Caco-2 (cell line): ENCODE measurements at regions not wholly inside any gene's neighbourhood (a gene's known extent, or its start where the extent isn't known, plus 50 kb on each side); places are given as distances from the start of the nearest gene placed in this dataset.

Source experiments
- BruUV-seq: library from RNA; stranded (reverse); fragments of 400-500 nt; replicated peaks from 2 replicates; lab custom pipeline; 2021; lab: Mats Ljungman, UMichigan
- CTCF ChIA-PET: fragments of 300-600 bp; sonication (Branson Sonifier 250); formaldehyde crosslinking; loops from one replicate; lab custom pipeline; 2022; ENCODE audit warnings: antibody characterized with exemption; lab: Charles Lee
- POLR2A ChIA-PET: fragments of 300-600 bp; sonication (Branson Sonifier 250); formaldehyde crosslinking; loops from one replicate; lab custom pipeline; 2022; ENCODE audit warnings: antibody characterized with exemption; lab: Charles Lee
- DNase-seq, 2 experiments: peaks; one replicate each; pipeline versions ENCODE4 v3.0.0 to v3.0.0-alpha.2; 2020 to 2022
- H3K27me3 ChIP-seq: replicated peaks from 2 replicates; pipeline ENCODE4 v1.6.0; 2011; ENCODE audit warnings: low read length; ENCODE audit not compliant: control insufficient read depth, insufficient read depth
- H3K36me3 ChIP-seq: 2 replicates; pipeline ENCODE4 v1.5.1; 2011; ENCODE audit warnings: low read length; ENCODE audit not compliant: control insufficient read depth, insufficient read depth
- H3K4me1 ChIP-seq: fragments of 250-450 bp; sonication (Bioruptor Pico); 2 replicates; pipeline ENCODE4 v1.5.1; 2020; ENCODE audit warnings: mild to moderate bottlenecking
- H3K4me3 ChIP-seq: 2 replicates; pipeline ENCODE4 v1.5.1; 2011; ENCODE audit warnings: low read depth, mild to moderate bottlenecking, control low read depth, low read length
- H3K9me3 ChIP-seq: fragments of 250-450 bp; sonication (Bioruptor Pico); 2 replicates; pipeline ENCODE4 v1.5.1; 2020; ENCODE audit warnings: mild to moderate bottlenecking, moderate library complexity
- H3K27ac Mint-ChIP-seq: one replicate; pipeline ENCODE4 v1.8.0; 2022; ENCODE audit warnings: mixed read lengths; ENCODE audit not compliant: unreplicated experiment
- H3K27me3 Mint-ChIP-seq: one replicate; pipeline ENCODE4 v1.8.0; 2022; ENCODE audit warnings: mixed read lengths; ENCODE audit not compliant: insufficient read depth, unreplicated experiment
- H3K36me3 Mint-ChIP-seq: one replicate; pipeline ENCODE4 v1.8.0; 2022; ENCODE audit warnings: mild to moderate bottlenecking, mixed read lengths; ENCODE audit not compliant: insufficient read depth, unreplicated experiment
- H3K4me1 Mint-ChIP-seq: one replicate; pipeline ENCODE4 v1.8.0; 2022; ENCODE audit warnings: low read depth, mixed read lengths; ENCODE audit not compliant: unreplicated experiment
- H3K4me3 Mint-ChIP-seq: one replicate; pipeline ENCODE4 v1.8.0; 2022; ENCODE audit warnings: mild to moderate bottlenecking, moderate library complexity, mixed read lengths; ENCODE audit not compliant: unreplicated experiment
- H3K9me3 Mint-ChIP-seq: one replicate; pipeline ENCODE4 v1.8.0; 2022; ENCODE audit warnings: mixed read lengths; ENCODE audit not compliant: unreplicated experiment
- intact Hi-C: fragments of 100-400 bp; cut with micrococcal nuclease; formaldehyde crosslinking; loops from one replicate; pipeline ENCODE4 v1.10.0; 2022; ENCODE audit not compliant: unreplicated experiment
- TF ChIP-seq, protein P1 (sequence below), 2 experiments: fragments of 200-600 bp in 1 of 2; IDR thresholded peaks; 1 replicate in 1 of 2; 2 replicates in 1 of 2; pipeline versions ENCODE4 v1.5.1 to v1.8.0; 2011 to 2022; ENCODE audit warnings: antibody characterized with exemption in 1 of 2, control low read depth in 1 of 2, inconsistent platforms in 1 of 2, low read depth in 1 of 2, low read length in 1 of 2, mild to moderate bottlenecking in 1 of 2, moderate library complexity in 1 of 2; ENCODE audit not compliant: insufficient read depth in 1 of 2, severe bottlenecking in 1 of 2, unreplicated experiment in 1 of 2

DNA sequence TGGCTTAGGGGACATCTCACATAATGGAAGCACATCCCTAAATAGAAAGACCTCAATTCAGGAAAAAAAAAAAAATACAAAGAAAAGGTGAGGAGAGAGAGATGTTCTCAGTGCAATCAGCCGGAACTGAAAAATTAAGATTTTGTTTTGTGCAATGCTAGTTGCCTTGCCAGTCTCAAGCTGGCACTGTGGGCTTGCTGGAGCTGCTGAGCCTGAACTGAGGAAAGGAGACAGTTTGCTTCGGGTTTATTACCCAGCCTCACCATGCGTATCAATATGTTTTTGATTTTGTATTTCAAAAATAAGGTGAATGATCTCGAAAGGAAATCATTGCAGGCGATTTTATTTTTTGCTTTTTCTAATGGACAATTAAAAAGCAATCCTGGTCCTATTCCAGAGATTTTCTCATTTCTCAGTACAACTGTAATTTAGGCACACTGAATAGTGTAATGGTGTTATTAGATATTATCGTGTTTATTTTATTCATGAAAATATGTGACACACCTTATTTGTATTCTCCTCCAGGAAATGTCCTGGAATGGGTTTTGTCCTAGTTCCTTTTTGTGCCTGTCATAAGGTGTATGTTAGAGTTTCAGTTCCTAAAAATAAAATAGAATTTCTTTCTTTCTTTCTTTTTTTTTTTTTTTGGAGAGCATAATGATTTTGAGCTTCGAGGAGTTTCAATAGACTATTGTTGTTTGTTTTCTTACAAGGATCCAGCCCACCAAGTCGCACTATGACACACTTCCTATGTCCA, 72.8 kb upstream of the ZEB2 start:
- ChIA-PET POLR2A (no interaction called here), CTCF (no interaction called here)
- no peak overlapping the region for H3K27ac Mint-ChIP-seq
- peaks cover 12% of the 10 kb centered on the region for H3K9me3 Mint-ChIP-seq
- Histone ChIP-seq H3K4me3 (no peak overlapping the region), H3K36me3 (no peaks in the 10 kb centered on the region), H3K9me3 (no peaks in the 10 kb centered on the region), H3K27me3 (no peaks in the 10 kb centered on the region), H3K4me1 (no peaks in the 10 kb centered on the region; the same call in 1 of the 2 replicates)
- BruUV-seq: no TSS peak
- peaks cover 4% of the 10 kb centered on the region for H3K27me3 Mint-ChIP-seq
- no peaks in the 10 kb centered on the region for H3K36me3 Mint-ChIP-seq
- DNase-seq: no peak
- no peak overlapping the region for H3K4me3 Mint-ChIP-seq
- H3K4me1 Mint-ChIP-seq: no peaks in the 10 kb centered on the region
- intact Hi-C loops: no loop called here
- TF ChIP-seq, protein P1, sequence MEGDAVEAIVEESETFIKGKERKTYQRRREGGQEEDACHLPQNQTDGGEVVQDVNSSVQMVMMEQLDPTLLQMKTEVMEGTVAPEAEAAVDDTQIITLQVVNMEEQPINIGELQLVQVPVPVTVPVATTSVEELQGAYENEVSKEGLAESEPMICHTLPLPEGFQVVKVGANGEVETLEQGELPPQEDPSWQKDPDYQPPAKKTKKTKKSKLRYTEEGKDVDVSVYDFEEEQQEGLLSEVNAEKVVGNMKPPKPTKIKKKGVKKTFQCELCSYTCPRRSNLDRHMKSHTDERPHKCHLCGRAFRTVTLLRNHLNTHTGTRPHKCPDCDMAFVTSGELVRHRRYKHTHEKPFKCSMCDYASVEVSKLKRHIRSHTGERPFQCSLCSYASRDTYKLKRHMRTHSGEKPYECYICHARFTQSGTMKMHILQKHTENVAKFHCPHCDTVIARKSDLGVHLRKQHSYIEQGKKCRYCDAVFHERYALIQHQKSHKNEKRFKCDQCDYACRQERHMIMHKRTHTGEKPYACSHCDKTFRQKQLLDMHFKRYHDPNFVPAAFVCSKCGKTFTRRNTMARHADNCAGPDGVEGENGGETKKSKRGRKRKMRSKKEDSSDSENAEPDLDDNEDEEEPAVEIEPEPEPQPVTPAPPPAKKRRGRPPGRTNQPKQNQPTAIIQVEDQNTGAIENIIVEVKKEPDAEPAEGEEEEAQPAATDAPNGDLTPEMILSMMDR (IDR thresholded peaks at IDR 0.05; ENCODE audit: insufficient read depth in 1 of 2, low read depth in 1 of 2, low read length in 1 of 2, severe bottlenecking in 1 of 2, unreplicated experiment in 1 of 2): no peak

DNA sequence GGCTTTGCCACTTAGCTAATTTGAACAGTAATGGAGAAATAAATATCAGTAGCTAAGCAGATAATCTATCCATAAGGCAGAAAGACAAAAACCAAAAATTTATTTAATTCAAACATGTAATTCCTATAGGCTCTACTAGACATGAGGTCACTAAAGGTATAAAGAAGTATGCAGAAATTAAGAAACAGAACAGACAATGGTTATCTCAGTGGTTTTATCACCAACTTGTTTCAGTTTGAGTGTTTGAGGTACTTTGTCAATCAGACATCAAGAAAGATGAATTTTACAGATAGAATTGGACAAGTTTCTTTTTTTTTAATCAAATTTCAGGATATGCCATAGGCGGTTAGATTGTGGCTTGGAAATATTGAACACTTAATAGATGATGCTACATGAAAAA, 67.4 kb upstream of the ZEB2 start:
- Mint-ChIP-seq H3K4me1 (no peaks in the 10 kb centered on the region), H3K27ac (no peak overlapping the region), H3K4me3 (no peak overlapping the region), H3K27me3 (peaks cover 2% of the 10 kb centered on the region), H3K36me3 (no peaks in the 10 kb centered on the region), H3K9me3 (peaks cover 9% of the 10 kb centered on the region)
- Histone ChIP-seq H3K4me1 (no peaks in the 10 kb centered on the region), H3K36me3 (no peaks in the 10 kb centered on the region), H3K27me3 (no peaks in the 10 kb centered on the region), H3K9me3 (no peaks in the 10 kb centered on the region), H3K4me3 (no peak overlapping the region)
- no TSS peak for BruUV-seq
- TF ChIP-seq, protein P1 (IDR thresholded peaks at IDR 0.05; ENCODE audit: insufficient read depth in 1 of 2, low read depth in 1 of 2, low read length in 1 of 2, severe bottlenecking in 1 of 2, unreplicated experiment in 1 of 2): no peak
- POLR2A ChIA-PET: no interaction called here
- intact Hi-C loops: no loop called here
- CTCF ChIA-PET: no interaction called here
- DNase-seq: no peak

DNA sequence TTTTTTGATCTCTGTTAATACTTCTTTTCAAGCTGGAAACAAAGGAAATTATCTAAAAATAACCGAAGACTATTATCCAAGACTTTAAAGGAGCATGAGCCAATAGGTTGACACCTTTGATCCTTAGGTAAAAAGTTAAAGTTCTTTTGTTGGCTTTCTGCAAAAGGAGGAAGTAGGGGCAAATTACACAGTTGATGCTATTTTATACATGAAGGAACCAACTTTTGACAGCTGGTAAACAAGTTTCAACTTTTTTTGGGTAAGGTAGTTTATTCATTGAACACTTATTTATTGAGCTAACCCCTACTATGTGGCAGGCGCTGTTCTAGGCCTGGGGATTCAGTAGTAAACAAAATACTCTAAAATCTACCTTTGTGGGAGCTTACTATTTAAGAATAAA, 66.6 kb upstream of the ZEB2 start:
- Mint-ChIP-seq H3K9me3 (peaks cover 9% of the 10 kb centered on the region), H3K27ac (no peak overlapping the region), H3K4me1 (no peaks in the 10 kb centered on the region), H3K36me3 (no peaks in the 10 kb centered on the region), H3K4me3 (no peak overlapping the region), H3K27me3 (peaks cover 2% of the 10 kb centered on the region)
- Histone ChIP-seq H3K27me3 (no peaks in the 10 kb centered on the region), H3K9me3 (no peaks in the 10 kb centered on the region), H3K4me1 (no peaks in the 10 kb centered on the region), H3K36me3 (no peaks in the 10 kb centered on the region), H3K4me3 (no peak overlapping the region)
- CTCF ChIA-PET: no interaction called here
- no TSS peak for BruUV-seq
- POLR2A ChIA-PET: no interaction called here
- no peak for DNase-seq
- TF ChIP-seq, protein P1 (IDR thresholded peaks at IDR 0.05; ENCODE audit: insufficient read depth in 1 of 2, low read depth in 1 of 2, low read length in 1 of 2, severe bottlenecking in 1 of 2, unreplicated experiment in 1 of 2): no peak
- intact Hi-C loops: no loop called here
